ENCODE measurements at regions not wholly inside any gene's neighbourhood (a gene's known extent, or its start where the extent isn't known, plus 50 kb on each side); places are given as distances from the start of the nearest gene placed in this dataset.
"Not testable (repeated sequence)": the region's sequence is repeated elsewhere in the genome, so short reads cannot be mapped to it uniquely, and the experiment has no call there.

DNA sequence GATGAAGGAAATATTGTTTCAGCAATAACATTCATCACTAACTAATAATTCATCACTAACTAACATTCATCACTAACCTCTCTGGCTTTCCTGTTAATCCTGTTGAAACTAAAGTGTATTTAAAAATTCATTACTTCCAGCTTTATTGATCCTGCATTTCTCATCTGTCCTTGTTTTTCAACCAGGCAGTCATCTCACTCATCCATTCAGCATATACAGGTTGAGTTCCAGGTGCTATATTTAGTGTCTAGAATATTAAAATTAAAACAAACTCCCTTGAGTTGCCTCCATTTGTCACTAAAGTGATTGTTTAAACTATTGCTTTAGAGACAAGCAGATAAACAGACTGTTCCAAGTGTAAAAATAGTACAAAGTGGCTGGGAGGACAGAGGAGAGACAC is 58.1 kb downstream of the ATXN7L3B start:
- TF ChIP-seq, protein P1, sequence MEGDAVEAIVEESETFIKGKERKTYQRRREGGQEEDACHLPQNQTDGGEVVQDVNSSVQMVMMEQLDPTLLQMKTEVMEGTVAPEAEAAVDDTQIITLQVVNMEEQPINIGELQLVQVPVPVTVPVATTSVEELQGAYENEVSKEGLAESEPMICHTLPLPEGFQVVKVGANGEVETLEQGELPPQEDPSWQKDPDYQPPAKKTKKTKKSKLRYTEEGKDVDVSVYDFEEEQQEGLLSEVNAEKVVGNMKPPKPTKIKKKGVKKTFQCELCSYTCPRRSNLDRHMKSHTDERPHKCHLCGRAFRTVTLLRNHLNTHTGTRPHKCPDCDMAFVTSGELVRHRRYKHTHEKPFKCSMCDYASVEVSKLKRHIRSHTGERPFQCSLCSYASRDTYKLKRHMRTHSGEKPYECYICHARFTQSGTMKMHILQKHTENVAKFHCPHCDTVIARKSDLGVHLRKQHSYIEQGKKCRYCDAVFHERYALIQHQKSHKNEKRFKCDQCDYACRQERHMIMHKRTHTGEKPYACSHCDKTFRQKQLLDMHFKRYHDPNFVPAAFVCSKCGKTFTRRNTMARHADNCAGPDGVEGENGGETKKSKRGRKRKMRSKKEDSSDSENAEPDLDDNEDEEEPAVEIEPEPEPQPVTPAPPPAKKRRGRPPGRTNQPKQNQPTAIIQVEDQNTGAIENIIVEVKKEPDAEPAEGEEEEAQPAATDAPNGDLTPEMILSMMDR (IDR thresholded peaks at IDR 0.05; ENCODE audit: low read depth, low read length) = no peak
- H3K4me3 ChIP-seq (ENCODE audit: low read depth, low read length) = no peak overlapping the region
- no peak for DNase-seq (ENCODE audit: low read depth)

GRCh38 chr12:74598819-74599218 is 61.2 kb downstream of the ATXN7L3B start:
- DNase-seq (ENCODE audit: low read depth) = no peak
- TF ChIP-seq POLR2A (IDR thresholded peaks at IDR 0.05; ENCODE audit: extremely low read depth, insufficient read length) (no peak), MYC (IDR thresholded peaks at IDR 0.05; ENCODE audit: low read depth, low read length) (no peak)
- TF ChIP-seq, protein P2, sequence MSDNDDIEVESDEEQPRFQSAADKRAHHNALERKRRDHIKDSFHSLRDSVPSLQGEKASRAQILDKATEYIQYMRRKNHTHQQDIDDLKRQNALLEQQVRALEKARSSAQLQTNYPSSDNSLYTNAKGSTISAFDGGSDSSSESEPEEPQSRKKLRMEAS (IDR thresholded peaks at IDR 0.05; ENCODE audit: low read depth, low read length) = no peak
- TF ChIP-seq, protein P1 (IDR thresholded peaks at IDR 0.05; ENCODE audit: low read depth, low read length) = no peak
- no peak overlapping the region for H3K4me3 ChIP-seq (ENCODE audit: low read depth, low read length)

DNA sequence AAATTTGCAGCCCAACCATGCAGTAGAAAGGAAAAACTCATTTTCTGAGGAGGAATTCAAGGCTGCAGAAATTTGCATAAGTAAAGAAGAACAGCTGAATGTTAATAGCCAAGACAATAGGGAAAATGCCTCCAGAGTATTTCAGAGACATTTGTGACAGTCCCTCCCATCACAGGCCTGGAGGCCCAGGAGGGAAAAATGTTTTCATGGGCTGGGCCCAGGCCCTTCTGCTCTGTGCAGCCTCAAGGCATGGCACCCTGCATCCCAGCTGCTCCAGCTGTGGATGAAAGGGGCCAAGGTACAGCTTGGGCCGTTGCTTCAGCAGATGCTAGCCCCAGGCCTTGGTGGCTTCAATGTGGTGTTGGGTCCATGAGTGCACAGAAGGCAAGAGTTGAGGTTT is 62.3 kb downstream of the ATXN7L3B start:
- TF ChIP-seq, protein P2 (IDR thresholded peaks at IDR 0.05; ENCODE audit: low read depth, low read length) = no peak
- TF ChIP-seq MYC (IDR thresholded peaks at IDR 0.05; ENCODE audit: low read depth, low read length) (no peak), POLR2A (IDR thresholded peaks at IDR 0.05; ENCODE audit: extremely low read depth, insufficient read length) (no peak)
- TF ChIP-seq, protein P1 (IDR thresholded peaks at IDR 0.05; ENCODE audit: low read depth, low read length) = no peak
- DNase-seq (ENCODE audit: low read depth) = no peak

DNA sequence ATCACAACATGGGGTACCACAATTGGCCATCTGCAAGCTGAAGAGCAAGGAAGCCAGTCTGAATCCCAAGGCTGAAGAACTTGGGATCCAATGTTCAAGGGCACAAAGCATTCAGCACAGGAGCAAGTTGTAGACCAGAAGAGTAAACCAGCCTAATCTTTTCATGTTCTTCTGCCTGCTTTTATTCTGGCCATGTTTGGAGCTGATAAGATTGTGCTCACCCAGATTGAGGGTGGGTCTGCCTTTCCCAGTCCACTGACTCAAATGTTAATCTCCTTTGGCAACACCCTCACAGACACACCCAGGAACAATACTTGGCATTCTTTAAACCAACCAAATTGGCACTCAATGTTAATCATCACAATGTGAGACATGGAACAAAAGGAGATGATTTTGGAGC is 63.2 kb downstream of the ATXN7L3B start:
- not testable (repeated sequence) for DNase-seq (ENCODE audit: low read depth); H3K4me3 ChIP-seq (ENCODE audit: low read depth, low read length)

More for the DNA sequence above, 62.3 kb downstream of the ATXN7L3B start:
- no peak overlapping the region for H3K4me3 ChIP-seq (ENCODE audit: low read depth, low read length)

DNA sequence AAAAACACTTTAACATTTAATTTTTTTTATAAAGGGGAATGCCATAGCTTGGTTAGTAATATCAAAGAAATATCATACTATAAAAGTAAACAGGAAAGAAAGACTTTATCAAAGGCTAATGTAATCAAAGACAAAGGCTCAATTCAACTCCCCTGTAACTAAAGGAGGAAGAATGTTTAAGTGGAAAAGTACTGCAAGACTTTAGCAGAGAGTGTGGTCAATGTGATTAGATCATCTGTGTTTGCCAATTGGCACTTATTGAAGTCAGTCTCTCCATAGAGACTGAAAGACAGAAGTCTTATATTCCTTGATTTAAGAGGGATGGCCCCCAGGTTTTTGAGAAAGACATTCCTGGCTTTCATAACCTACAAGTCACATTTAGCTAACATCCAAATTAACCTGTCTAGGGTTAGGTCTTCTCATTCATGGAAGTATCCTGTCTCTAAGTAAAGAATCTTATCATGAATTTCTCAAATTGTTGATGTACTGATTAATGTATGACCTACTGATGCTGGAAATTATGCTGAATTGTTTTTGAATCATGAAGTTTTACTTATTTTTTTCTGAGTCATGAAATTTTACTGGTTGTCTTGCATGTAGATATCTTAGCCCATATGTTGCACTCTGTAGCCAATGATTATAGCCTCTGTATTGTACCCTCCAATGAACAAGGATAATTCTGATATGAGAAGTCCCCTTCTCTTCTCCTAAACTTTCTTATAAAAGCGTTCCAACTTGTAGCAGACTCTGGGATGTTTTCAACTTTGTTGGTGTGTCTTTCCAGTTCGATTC is 65.4 kb downstream of the ATXN7L3B start:
- no peak for DNase-seq (ENCODE audit: low read depth)

DNA sequence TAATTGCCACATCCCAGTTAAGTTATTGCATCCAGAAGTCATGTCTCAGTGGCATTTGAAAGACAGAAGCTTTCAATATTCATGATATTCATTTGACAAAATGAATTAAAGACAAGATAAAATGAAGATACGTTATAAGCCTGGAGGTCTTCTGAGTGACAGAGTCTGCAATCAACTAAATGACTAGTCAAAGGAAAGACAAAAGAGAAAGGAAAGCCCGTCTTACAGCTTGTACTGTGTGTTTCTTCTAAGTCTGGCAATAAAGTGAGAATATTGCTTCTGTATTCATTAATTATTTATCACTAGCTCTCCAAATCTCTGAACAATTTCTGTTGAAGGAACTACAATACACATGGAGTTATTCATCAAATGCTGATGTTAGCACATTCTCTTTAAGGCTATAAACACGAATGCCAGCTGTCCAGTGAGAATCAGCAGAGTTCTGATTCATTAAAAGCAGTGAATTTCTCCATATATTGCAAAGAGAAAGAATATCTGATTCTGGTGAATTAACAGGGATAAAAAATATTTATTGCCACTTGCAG is 70.7 kb downstream of the ATXN7L3B start:
- no peak overlapping the region for H3K4me3 ChIP-seq (ENCODE audit: low read depth, low read length)
- TF ChIP-seq POLR2A (IDR thresholded peaks at IDR 0.05; ENCODE audit: extremely low read depth, insufficient read length) = no peak
- TF ChIP-seq, protein P2 (IDR thresholded peaks at IDR 0.05; ENCODE audit: low read depth, low read length) = no peak
- no peak for TF ChIP-seq MYC (IDR thresholded peaks at IDR 0.05; ENCODE audit: low read depth, low read length)
- TF ChIP-seq, protein P1 (IDR thresholded peaks at IDR 0.05; ENCODE audit: low read depth, low read length) = no peak
- no peak for DNase-seq (ENCODE audit: low read depth)

More for the DNA sequence above, 65.4 kb downstream of the ATXN7L3B start:
- TF ChIP-seq, protein P1 (IDR thresholded peaks at IDR 0.05; ENCODE audit: low read depth, low read length) = no peak
- H3K4me3 ChIP-seq (ENCODE audit: low read depth, low read length) = no peak overlapping the region

All from NB4 (cell line).